GM18868 (cell line): ENCODE measurements at regions not wholly inside any gene's neighbourhood (a gene's known extent, or its start where the extent isn't known, plus 50 kb on each side); places are given as distances from the start of the nearest gene placed in this dataset.
"Not testable (repeated sequence)": the region's sequence is repeated elsewhere in the genome, so short reads cannot be mapped to it uniquely, and the experiment has no call there.

Source experiments
- ATAC-seq: cut with Tn5 transposase; IDR thresholded peaks from one replicate; pipeline ENCODE4 v1.9.1; 2021; ENCODE audit warnings: mild to moderate bottlenecking, moderate library complexity; ENCODE audit not compliant: unreplicated experiment

- ATAC-seq: not testable (repeated sequence)
These were observed 437.0 kb downstream of the GOLGA6L6 start for GRCh38 chr15:20104551-20104950.

GRCh38 chr15:20102862-20103261 is 438.7 kb downstream of the GOLGA6L6 start:
- ATAC-seq: not testable (repeated sequence)

DNA sequence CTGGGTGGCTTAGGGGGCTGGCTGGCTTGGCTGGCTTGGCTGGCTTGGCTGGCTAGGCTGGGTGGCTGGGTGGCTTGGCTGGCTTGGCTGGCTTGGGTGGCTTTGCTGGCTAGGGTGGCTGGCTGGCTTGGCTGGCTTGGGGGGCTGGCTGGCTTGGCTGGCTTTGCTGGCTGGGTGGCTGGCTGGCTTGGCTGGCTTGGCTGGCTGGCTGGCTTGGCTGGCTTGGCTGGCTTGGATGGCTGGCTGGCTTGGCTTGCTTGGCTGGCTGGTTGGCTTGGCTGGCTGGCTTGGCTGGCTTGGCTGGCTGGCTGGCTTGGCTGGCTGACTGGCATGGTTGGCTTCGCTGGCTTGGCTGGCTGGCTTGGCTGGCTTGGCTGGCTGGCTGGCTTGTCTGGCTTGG is 439.4 kb downstream of the GOLGA6L6 start:
- ATAC-seq: not testable (repeated sequence)

DNA sequence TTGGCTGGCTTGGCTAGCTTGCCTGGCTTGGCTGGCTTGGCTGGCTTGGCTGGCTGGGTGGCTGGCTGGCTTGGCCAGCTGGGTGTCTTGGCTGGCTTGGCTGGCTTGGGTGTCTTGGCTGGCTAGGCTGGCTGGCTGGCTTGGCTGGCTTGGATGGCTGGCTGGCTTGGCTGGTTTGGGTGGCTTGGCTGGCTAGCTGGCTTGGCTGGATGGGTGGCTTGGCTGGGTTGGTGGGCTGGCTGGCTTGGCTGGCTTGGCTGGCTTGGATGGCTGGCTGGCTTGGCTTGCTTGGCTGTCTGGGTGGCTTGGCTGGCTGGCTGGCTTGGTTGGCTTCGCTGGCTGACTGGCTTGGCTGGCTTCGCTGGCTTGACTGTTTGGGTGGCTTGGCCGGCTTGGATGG is 440.3 kb downstream of the GOLGA6L6 start:
- not testable (repeated sequence) for ATAC-seq

- not testable (repeated sequence) for ATAC-seq
These were observed 440.9 kb downstream of the GOLGA6L6 start for GRCh38 chr15:20100604-20101270.

DNA sequence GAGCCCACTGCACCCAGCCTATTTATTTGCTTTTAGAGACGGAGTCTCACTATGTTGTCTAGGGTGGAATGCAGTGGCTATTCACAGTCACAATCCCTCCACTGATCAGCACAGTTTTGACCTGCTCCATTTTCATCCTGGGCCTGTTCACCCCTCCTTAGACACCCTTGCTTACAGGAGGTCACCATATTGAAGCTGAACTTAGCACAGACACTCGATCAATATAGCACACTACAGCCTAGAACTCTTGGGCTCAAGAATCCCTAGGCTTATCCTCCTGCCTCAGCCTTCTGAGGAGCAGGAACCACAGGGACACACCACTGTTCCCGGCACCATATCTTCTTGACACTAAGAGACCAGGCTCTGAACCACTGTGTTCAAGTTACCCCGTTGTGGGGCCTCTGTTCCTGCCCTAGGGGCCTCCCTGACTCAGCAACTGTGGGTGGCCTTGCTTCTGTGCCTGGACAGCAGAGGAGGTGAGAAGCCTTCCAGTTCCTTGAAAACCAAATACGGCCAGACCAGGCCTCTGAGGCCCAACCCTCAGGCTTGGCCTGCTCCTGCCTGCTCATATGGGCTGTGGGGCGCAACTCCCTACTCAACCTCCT is 445.8 kb downstream of the GOLGA6L6 start:
- ATAC-seq: not testable (repeated sequence)

- ATAC-seq: not testable (repeated sequence)
These were observed 452.1 kb downstream of the GOLGA6L6 start for GRCh38 chr15:20089541-20089940.

DNA sequence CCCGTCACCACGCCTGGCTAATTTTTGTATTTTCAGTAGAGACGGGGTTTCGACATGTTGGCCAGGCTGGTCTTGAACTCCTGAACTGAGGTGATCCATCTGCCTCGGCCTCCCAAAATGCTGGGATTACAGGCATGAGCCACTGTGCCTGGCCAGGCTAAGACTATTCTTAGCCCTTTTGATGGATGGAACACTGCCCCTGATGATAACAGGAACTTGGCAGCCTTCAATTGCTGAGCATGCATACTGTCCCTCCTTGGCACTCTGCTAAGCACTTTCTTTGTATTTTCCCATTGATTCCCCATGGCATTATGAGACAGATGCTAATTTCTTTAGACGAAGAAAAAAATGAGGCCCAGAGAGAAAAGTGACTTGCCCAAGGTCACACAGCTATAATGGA is 457.6 kb downstream of the GOLGA6L6 start:
- ATAC-seq: not testable (repeated sequence)

DNA sequence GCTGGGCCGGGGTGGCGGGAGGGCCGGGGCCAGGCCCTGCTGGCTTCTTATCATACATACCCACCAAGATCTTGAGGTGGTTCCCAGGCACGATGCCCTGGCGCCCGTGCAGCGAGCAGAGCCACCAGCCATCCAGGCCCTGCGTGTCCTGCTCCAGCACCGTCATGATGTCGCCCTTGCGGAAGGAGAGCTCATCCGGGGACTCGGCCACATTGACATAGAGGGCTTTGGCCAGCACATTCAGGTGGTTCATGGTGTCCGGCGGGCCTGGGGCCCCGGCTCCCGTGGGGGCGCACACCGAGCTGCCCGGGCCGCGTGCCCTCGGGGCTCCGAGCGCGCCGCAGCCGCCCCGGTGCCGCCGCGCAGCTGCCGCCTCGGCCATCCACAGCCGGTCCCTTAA is 467.5 kb downstream of the GOLGA6L6 start:
- ATAC-seq: not testable (repeated sequence)

DNA sequence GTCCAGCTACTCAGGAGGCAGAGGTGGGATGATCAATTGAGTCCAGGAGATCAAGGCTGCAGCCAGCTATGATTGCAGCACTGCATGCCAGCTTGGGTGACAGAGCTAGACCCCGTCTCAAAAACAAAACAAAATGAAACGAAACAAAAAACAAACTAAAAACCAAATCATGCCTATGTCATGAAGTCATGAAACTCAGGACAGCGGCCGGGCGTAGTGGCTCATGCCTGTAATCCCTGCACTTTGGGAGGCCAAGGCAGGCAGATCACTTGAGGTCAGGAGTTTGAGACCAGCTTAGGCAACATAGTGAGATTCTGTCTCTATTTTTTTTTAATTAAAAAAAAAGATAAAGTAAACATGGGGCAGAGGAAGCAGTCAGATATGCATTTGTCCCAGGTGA is 472.6 kb downstream of the GOLGA6L6 start:
- not testable (repeated sequence) for ATAC-seq

GRCh38 chr15:20066173-20066572 is 475.4 kb downstream of the GOLGA6L6 start:
- not testable (repeated sequence) for ATAC-seq

GRCh38 chr15:20065508-20065907 is 476.1 kb downstream of the GOLGA6L6 start:
- not testable (repeated sequence) for ATAC-seq

DNA sequence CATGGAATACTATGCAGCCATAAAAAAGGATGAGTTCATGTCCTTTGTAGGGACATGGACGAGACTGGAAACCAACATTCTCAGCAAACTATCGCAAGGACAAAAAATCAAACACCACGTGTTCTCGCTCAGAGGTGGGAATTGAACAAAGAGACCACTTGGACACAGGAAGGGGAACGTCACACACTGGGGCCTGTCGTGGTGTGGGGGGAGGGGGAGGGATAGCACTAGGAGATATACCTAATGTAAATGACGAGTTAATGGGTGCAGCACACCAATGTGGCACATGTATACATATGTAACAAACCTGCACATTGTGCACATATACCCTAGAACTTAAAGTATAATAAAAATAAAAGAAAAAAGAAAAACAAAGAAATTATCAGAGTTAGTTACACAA is 478.4 kb downstream of the GOLGA6L6 start:
- not testable (repeated sequence) for ATAC-seq

- ATAC-seq: not testable (repeated sequence)
These were observed 480.8 kb downstream of the GOLGA6L6 start for GRCh38 chr15:20060838-20061237.

- ATAC-seq: not testable (repeated sequence)
These were observed 484.7 kb downstream of the GOLGA6L6 start for GRCh38 chr15:20056871-20057270.

DNA sequence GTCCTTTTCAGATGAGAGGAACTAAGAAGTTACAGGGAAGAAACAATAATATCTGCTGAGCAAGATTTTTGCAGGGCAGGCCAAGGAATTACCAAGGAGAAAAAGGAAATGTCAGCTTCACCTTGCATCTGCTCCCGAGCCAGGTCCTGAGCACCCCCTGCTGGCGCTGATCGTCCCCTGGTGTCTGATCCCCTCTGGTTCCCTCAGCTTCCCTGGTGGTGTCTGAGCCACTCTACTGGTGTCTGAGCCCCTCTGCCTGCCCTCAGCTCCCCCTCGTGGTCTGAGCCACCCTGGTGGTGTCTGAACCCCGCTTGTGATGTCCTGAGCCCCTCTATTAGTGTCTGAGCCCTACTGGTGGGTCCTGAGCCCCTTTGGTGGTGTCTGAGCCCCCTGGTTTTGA is 485.7 kb downstream of the GOLGA6L6 start:
- ATAC-seq: not testable (repeated sequence)

DNA sequence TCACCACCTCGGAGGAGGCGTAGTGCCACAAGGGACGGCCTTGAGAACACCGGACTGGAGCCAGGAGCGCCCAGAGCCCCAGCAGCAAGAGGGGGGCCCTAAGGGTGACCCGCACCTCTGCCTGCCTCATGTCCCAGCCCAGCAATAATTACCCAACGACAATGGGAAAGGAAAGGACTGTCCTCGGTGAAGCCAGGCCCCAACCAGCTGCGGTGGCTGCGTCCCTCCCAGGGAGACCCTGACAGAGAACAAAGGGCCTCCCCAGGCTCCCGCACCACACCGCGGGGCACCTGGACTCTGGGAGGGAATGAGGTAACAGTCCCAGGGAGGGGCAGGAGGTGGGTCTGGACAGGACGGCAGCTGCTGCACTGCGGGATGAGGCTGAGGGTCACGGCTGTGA is 493.4 kb downstream of the GOLGA6L6 start:
- ATAC-seq: not testable (repeated sequence)

GRCh38 chr15:20045165-20045564 is 496.4 kb downstream of the GOLGA6L6 start:
- ATAC-seq: not testable (repeated sequence)

GRCh38 chr15:20040691-20041090 is 500.9 kb downstream of the GOLGA6L6 start:
- not testable (repeated sequence) for ATAC-seq

GRCh38 chr15:20025040-20025439 is 516.6 kb downstream of the GOLGA6L6 start:
- not testable (repeated sequence) for ATAC-seq

DNA sequence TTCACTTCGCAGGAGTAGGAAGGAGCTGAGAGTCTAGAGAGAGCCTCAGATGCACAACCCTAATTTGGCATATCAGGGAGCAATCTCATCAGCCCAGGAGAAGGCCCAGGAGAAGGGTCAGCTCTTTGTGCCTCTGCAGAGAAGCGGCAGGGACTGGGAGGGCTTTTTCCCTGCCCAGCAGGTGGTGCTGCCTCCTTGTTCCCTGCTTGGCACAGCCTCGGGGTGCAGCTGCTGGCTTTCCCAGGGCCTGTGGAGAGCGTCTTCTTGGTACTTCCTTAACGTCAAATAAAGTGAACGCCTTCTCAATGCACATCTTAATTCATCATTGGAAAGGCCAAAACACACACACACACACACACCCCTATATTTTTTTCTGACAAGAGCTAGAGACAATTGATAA is 519.3 kb downstream of the GOLGA6L6 start:
- ATAC-seq: not testable (repeated sequence)

GRCh38 chr15:20021351-20021750 is 520.2 kb downstream of the GOLGA6L6 start:
- ATAC-seq: peak; percentile 55
